ENCODE measurements at regions not wholly inside any gene's neighbourhood (a gene's known extent, or its start where the extent isn't known, plus 50 kb on each side); places are given as distances from the start of the nearest gene placed in this dataset.
"Not testable (repeated sequence)": the region's sequence is repeated elsewhere in the genome, so short reads cannot be mapped to it uniquely, and the experiment has no call there.

DNA sequence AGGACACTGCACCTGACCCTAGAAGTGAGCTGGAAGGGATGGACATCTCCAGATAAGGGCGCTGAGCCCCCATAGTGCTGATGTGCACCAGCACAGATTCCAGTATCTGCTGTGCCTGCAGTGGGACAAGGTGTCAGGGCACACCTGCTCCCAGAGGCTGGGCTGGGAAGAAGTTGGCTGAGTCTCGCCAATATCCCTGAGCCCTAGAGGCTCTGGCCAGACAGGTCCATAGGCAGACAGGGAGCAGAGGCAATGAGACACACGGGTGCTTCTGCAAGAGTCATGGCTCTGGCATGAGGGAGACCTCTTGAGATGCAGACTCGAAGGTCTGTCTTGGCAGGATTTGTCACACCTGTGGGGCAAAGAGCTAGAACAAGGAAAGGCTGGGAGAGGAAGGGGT lies 1321.5 kb downstream of the UQCRFS1 start:
- no peak for DNase-seq

DNA sequence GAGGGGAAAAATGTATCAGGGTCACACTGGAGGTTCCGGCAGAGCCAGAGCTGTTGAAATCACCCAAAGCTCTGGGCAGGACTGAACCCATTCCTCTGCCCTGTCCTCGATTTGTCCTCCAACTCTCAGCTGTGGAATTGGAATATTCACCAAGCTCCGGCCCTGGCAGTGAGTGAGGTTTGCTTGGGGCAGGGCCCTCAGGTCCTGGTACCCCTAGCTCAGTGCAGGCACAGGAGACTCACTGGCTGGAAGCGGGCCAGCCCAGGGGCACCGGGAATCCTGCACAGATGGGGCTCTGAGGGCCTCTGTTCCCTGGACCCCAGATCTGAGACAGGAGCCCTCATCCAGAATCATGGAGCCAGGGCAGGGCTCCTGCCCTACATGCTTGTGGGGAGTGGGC lies 1322.3 kb downstream of the UQCRFS1 start:
- DNase-seq = no peak

DNA sequence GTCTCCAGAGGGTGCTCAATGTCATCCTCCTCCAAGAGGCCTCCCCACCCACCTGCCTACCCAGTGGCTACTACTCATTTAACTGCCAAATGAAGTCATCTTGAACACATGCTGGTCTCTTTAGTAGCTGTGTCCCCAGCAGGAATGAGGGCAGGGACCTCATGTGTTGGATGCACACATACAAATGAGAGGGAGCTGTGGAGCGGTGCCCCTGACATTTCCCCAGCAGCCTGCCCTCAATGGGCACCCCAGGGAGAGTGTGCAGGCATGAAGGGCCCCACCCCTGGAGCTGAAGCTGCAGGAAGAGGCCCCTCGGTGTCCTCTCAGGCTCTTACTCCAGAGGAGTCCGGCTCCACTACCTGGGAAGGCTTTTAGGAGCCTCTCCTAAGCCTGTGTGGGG lies 1322.7 kb downstream of the UQCRFS1 start:
- DNase-seq = no peak

- DNase-seq = no peak
Measured at GRCh38 chr19:27889156-27889555, 1323.8 kb downstream of the UQCRFS1 start.

GRCh38 chr19:27887946-27888345 lies 1325.0 kb downstream of the UQCRFS1 start:
- no peak for DNase-seq

GRCh38 chr19:27885359-27885758 lies 1327.6 kb downstream of the UQCRFS1 start:
- DNase-seq = no peak

DNA sequence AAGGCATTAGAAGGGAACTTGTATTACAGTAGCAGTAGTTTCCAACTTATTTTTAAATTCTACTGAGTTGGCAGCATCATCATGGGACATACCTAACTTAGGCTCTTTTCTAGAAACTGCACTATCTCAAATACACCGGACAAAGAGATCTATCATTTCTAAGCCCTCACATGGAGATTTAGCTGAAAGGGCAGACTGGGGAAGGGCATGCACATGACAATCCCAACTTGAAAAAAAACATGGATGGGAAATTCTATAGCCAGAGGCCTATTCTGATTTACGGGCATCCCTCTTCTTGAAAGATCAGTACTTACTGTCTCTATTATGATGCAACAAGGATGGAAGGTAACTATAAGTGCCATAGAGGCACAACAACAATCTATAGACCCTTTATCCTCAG lies 1328.6 kb downstream of the UQCRFS1 start:
- no peak for DNase-seq

- DNase-seq = no peak
Measured at GRCh38 chr19:27881213-27881612, 1331.7 kb downstream of the UQCRFS1 start.

GRCh38 chr19:27876976-27877512 lies 1335.9 kb downstream of the UQCRFS1 start:
- DNase-seq = no peak

- no peak for DNase-seq
Measured at GRCh38 chr19:27876489-27876888, 1336.5 kb downstream of the UQCRFS1 start.

- DNase-seq = no peak
Measured at GRCh38 chr19:27872370-27872769, 1340.6 kb downstream of the UQCRFS1 start.

DNA sequence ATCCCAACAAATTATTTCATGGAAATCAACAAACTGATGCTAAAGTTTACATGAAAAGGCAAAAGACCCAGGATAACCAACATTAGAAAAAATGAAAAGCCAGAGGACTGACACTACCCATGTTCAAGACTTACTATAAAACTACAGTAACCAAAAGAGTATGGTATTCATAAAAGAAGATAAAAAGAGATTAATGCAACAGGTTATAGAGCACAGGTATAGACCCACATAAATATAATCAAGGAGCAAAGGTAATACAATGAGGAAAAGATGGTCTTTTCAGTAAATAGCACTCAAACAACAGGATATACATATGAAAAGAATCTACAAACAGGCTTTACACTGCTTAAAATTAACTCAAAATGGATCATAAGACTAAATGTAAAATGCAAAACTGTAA lies 1342.7 kb downstream of the UQCRFS1 start:
- no peak for DNase-seq

DNA sequence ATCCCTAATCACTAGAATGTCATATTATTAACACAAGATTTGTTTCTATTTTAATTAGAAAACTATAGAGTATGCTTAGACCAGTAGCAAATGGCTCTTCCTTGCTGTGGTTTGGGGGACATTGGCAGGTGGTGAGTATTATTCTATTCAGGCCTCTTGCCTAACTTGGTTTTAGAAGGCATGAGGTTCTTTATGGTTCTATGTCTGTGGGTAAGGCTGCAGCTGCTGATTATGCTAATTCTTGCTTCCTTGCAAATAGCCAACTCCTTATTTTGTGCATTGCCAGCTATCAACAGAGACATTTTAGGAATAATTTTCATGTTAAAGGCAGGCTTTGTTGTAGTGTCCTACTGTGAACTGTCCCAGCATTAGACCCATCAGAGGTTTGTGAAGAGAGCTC lies 1344.9 kb downstream of the UQCRFS1 start:
- DNase-seq = no peak

DNA sequence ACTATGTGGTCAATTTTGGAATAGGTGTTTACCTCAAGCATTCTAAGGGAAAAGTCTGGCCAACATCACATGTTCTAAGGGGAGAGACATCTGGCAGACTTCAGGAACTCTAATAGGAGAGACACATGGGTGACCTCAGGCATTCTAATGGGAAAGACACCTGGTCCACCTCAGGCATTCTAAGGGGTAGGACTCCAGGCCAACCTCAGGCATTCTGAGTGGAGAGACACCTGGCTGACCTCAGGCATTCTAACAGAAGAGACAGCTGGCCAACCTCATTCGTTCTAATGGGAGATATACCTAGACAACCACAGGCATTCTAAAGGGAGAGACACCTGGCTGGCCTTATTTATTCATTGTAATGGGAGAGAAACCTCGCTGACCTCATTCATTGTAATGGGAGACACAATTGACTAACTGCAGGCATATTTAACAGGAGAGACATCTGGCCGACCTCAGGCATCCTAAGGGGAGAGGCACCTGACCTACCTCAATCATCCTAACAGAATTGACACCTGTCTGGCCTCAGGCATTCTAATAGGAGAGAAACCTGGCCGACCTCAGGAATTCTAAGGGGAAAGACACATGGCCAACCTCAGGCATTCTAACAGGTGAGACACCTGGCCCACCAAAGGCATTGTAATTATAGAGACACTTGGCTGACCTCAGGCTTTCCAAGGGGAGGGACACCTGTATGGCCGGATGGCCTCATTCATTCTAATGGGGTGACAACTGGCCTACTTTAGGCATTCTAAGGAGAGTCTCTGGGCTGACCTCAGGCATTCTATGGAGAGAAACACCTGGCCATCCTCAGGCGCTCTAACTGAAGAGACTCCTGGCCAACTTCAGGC lies 1346.8 kb downstream of the UQCRFS1 start:
- DNase-seq = no peak

DNA sequence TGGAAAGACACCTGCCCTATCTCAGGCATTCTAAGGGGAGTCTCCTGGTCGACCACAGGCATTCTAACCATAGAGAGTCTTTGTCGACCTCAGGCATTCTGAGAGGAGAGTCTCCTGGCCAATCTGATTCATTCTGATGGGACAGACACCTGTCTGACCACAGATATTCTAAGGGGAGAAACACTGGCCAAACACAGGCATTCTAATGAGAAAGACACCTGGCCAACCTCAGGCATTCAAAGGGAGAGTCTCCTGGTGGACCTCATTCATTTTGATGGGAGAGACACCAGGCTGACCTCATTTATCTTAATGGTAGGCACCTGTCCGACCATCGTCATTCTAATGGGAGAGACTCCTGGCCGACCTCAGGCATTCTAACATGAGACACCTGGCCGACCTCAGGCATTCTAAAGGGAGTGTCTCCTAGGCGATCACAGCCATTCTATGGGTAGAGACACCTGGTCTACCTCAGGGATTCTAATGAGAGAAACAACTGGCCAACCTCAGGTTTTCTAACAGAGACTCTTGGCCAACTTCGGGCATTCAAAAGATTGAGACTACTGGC lies 1351.5 kb downstream of the UQCRFS1 start:
- DNase-seq = no peak

DNA sequence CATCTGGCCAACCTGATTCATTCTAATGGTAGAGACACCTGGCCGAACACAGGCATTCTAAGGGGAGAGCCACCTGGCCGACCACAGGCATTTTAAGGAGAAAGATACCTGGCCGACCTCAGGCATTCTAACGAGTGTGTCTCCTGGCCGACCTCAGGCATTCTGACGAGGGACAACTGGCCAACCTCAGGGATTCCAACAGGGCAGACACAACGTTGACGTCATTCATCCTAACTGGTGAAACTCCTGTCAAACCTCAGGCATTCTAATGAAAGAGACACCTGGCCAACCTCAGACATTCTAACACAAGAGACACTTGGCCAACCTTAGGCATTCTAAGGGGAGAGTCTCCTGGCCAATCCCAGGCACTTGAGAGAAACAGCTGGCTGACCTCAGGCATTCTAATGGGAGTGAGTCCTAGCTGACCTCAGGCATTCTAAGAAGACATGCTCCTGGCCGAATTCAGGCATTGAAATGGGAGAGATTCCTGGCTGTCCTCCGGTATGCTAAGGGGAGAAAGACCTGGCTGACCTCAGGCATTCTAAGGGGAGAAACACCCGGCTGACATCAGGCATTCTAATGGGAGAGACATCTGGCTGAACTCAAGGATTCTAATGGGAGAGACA lies 1352.5 kb downstream of the UQCRFS1 start:
- DNase-seq = no peak

DNA sequence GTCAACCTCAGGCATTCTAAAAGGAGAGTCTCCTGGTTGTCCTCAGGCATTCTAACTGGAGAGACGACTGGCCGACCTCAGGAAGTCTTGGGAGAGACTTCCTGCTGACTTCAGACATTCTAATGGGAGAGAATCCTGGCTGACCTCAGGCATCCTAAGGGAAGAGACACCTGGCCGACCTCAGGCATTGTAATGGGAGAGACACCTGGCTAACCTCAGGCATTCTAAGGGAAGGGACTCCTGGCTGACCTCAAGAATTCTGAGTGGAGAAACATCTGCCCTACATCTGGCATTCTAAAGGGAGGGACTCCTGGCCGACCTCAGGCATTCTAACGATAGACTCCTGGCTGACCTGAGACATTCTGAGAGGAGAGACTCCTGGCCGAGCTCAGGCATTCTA lies 1353.3 kb downstream of the UQCRFS1 start:
- no peak for DNase-seq

DNA sequence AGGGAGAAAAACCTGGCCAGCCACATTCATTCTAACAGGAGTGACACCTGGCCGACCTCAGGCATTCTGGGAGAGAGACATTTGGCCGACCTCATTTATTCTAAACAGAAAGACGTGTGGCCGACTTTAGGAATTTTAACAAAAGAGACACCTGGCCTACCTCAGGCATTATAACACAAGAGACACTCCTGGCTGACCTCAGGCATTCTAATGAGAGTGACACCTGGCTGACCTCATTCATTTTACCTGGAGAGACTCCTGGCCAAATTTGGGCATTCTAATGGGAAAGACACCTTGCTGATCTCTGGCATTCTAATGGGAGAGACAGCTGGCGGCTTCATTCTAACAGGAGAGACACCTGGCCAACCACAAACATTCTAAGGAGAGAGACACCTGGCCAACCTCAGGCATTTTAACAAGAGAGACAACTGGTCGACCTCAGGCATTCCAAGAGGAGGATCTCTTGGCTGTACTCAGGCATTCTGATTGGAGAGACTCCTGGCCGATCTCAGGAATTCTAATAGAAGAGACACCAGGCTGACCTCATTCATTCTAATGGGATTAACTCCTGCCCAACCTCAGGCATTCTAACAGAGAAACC lies 1353.9 kb downstream of the UQCRFS1 start:
- no peak for DNase-seq

DNA sequence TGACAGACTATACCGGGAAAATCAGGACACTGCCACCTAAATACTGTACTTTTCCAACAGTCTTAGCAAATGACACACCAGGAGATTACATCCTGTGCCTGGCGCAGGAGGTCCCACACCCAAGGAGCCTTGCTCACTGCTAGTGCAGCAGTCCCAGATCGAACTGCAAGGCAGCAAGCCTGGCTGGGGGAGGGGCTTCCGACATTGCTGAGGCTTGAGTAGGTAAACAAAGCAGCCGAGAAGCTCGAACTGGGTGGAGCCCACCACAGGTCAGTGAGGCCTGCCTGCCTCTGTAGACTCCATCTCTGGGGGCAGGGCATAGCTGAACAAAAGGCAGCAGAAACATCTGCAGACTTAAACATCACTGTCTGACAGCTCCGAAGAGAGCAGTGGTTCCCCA lies 1360.0 kb downstream of the UQCRFS1 start:
- DNase-seq = not testable (repeated sequence)

DNA sequence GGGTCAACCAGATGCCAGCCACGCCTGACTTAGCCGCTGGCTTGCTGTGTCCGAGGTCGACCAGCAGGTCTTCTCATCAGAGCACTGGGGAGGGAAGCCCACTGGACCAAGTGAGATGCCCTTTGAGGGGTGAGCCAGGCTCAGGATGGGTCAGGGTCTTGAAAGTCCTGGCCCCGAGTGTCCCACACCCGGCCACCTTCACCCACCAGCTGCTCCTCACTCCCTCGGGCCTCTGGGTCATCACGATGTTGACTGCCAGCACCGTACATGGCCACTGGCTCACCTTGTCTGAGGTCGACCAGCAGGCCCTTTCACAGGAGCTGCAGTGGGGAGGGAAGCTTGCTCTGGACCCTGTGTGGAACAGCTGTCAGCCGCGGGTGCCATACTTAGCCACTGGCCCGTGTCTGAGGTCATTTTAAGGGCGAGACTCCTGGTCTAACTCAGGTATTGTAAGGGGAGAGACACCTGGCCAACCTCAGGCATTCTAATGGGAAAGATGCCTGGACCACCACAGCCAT lies 1361.3 kb downstream of the UQCRFS1 start:
- no peak for DNase-seq

GRCh38 chr19:27851002-27851481 lies 1361.9 kb downstream of the UQCRFS1 start:
- no peak for DNase-seq

DNA sequence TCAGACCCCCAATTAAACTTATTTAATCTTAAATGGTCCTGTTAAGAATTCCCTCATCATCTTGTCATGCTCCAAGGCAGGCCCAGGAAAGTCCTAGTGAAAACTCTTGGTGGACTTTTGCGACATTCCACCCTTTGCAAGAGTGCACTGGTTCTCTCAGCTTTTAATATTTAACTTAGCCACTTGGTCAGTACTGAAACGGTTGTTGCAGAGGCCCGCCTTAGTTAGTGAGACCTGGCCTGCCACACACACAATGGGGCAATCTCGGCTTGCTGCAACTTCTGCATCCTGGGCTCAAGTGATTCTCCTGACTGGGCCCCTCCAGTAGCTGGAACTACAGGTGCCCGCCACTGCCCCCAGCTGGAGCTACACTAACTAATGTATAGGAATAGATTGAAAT lies 1366.0 kb downstream of the UQCRFS1 start:
- no peak for DNase-seq

GRCh38 chr19:27844261-27844660 lies 1368.7 kb downstream of the UQCRFS1 start:
- DNase-seq = no peak
